HG03460 (cell line): ENCODE measurements at regions not wholly inside any gene's neighbourhood (a gene's known extent, or its start where the extent isn't known, plus 50 kb on each side); places are given as distances from the start of the nearest gene placed in this dataset.

Experiments used
- ATAC-seq: cut with Tn5 transposase; IDR thresholded peaks from one replicate; pipeline ENCODE4 v1.9.1; 2021; ENCODE audit not compliant: unreplicated experiment

GRCh38 chr3:24741506-24741905 lies 246.9 kb upstream of the THRB start:
- ATAC-seq: no peak

- no peak for ATAC-seq
Observed at GRCh38 chr3:24748520-24748919, 253.9 kb upstream of the THRB start.

- no peak for ATAC-seq
Observed at GRCh38 chr3:24751020-24751419, 256.4 kb upstream of the THRB start.

DNA sequence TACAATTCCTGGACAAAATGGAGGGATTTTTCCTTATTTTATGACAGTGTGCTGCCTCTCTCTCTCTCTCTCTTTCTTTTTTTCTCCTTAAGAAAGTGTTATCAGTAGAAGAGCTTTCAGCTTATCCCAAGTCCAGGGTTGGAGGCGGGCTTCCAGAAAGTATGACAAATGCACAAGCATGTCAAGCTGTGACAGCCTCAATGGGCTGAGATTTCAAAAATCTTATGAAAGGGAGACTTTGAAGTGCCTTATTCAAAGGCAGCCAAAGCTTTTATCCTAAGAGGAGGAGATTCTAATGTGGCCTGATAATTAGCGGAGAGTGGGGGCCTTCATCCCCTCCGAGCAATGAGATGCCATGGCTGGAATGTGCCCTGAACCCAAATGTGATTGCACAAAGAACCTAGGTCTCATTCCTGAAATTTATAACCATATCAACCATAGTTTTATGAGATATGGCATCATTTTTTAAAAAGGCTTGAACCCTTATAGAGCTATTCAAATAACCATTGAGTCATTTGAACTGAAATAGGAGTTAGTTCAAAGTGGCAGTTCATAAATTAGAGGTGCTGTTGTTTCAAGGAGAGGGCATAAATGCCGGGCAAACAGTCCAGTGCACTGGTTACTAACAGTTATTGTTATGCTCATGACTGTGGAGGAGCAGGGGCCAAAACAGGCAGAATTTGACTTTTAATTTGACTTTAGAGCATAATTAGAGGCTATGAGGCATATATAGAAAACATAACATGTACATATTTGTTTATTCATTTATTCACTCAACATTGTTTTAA lies 261.6 kb upstream of the THRB start:
- no peak for ATAC-seq

DNA sequence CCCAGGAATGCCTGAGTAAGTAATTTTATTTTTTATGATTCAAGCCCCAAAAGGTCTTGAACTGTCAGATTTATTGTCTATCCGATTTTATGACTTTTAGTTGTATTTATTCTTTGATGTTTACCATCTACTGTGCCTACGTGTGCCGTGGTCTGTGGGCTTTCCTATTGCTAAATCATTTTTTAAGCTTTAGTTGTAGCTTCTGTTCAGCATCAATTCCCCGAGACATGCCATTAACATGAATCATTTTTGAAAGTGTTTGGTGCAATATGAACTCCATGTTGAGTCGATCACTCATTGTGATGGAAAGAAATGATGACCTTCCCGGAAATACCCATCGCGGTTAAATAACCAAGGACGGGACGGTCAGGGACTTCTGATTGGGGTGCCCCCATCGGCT lies 268.7 kb upstream of the THRB start:
- no peak for ATAC-seq

GRCh38 chr3:24764236-24764915 lies 269.7 kb upstream of the THRB start:
- ATAC-seq: no peak

DNA sequence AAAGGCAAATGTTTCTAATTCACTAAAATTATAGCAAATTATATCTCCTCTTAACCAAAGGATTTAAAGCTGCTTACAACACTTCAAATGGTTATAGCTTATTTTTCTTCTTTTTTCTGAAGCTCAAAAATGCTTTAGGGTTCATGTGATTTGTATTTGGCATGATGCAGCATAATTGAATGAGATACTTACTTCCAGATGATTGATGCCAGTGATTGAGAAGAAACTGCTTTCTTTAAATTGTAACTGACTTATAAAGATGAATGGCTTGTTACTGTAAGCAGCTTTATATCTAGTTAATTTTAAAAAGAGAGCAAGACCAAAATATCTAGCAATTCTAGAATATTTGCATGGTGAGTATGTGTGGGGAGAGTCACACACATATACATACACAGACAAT lies 270.7 kb upstream of the THRB start:
- ATAC-seq: no peak

- ATAC-seq: no peak
Observed at GRCh38 chr3:24769918-24770317, 275.3 kb upstream of the THRB start.

DNA sequence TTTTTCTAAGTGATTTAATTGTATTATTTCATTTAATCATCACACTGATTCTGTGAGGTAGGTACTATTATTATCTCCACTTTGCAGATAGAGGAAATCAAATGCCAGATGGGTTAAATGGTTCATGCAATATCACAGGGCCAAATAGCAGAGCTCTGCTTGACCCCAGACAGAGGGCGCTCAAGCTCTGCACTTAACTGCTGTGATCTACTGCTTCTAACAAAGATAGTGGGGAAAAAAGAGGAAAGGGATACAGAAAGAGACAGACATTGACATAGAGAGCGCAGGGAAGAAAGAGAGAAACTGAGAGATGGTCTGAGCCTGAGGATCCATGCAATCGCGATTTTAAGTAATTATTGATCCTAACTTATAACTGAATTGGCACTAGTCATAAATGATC lies 279.1 kb upstream of the THRB start:
- ATAC-seq: peak; percentile 85

GRCh38 chr3:24780991-24781390 lies 286.3 kb upstream of the THRB start:
- no peak for ATAC-seq

DNA sequence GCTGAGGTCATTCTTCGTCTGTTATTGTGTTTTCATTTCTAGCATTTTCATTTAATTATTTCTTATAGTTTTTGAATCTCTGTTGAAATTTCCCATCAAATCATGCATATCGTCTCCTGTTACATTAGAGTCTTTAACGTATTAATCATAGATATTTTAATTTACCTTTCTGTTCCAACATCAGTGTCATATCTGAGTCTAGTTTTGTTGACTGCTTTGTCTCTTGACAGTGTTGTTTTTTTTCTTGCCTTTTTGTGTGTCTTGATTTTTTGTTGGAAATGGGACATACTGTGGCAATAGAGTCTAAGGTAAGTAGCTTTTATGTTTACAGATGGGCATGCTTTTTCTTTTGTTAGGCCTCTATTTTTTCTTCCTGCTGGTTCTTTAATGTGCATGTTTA lies 286.8 kb upstream of the THRB start:
- no peak for ATAC-seq

DNA sequence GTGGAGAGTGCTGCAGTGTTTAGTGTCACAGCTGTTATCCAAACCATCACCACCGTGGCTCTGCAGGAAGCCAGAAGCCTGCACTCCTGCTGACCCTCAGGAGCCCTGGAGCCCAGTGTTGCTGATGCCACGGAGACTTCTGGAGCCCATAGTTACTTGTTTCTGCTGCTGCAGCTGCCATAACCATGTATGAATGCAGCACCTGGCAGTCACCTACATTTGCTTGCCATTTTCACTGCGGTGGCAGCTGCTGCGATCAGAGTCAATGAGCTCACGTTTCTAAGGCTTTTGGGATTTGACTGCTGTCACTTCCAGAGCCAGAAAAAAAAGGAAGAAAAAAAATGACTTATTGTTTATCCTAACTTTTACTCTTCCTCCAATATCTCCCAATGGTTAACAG lies 299.2 kb upstream of the THRB start:
- ATAC-seq: no peak

DNA sequence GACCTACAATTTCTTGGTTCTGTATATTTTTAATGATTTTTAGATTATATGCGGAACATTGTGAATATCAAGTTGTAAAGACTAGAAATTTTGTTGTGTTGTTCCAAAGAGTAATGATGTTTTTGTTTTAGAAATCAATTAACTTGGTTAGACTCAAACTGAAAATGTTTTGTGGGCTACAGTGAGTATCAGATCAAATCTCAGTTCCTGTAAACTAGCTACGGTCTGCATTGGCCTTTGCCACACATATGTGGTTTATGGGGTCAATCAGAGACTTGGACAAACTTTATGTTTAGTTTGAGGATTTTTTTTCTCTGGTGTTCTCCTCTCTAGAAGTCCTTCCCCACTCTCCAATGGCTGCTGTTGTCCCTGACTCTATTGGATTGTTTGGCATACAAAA lies 308.0 kb upstream of the THRB start:
- ATAC-seq: peak; percentile 90

DNA sequence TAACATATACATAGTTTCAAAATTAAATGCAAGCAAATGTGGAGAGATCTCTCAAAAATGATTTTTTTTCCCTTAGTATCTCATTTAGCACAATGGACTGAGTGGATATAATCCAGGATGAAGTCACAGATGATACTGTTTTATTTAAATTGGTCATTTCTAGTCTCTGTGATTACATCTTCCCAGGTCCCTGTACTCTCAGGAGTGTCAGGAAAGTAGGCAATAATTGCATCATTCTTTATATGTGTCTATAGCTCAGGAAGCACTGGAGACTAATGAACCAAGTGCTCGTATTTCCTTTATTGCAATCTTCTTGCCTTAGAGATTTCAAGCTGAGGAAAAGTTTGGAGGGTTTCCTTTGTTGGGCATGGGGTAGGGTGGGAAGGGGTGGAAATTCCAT lies 309.4 kb upstream of the THRB start:
- ATAC-seq: no peak

- no peak for ATAC-seq
Observed at GRCh38 chr3:24810881-24811280, 316.2 kb upstream of the THRB start.

DNA sequence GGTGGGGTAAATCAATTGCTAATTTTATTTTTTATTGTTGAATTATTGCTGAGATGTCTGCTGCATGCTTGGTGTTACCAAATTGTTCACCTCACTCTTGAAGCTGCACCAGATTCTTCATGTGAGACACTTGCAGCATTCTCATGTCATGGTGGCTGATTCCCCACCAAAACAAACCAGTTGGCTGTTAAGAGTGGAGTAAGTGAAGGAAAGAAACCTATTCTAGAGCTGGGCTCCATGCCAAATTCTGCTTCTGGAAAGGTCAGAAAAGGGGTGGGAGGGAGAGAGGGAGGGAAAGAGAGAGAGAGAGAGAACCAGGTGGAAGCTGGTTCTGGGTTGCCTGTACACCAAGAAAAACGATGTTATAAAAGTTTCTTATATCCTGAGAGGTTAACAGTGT lies 317.5 kb upstream of the THRB start:
- ATAC-seq: no peak

- no peak for ATAC-seq
Observed at GRCh38 chr3:24818055-24818454, 323.4 kb upstream of the THRB start.

DNA sequence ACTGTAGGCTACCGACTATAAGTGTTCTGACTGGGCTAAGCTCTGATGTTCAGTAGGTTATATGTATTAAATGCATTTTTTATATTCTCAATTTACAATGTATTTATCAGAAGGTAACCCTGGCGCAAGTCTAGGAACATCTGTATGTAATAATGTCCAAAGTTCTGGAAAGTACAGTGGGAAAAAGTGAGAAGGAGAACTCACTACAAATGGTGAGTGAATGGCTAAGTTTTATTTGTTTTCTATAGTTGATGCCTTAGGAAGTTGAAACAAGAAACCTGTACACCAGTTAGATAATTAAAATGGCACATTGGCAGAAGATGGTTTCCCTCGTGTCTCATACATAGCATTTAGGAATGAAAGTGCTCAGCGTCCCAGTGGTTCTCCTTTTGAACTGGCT lies 333.4 kb upstream of the THRB start:
- no peak for ATAC-seq

DNA sequence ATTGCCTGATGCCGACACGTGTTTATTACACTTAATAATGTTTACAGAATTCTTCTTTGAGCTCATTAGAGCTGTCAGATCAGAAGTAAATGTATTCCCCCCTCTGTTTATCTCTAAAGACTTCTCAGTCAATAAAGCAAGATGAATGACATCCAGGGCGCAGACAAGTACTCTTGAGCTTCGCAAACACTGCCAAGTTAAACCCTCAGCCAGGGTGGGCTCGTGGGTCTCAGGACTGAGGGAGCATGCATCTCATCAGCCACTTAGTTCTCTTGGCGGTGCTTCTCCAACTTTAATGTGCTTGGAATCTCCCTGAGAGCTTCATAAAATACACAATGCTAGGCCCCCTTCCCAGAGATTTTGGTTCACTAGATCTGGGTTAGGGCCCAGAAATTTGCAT lies 333.9 kb upstream of the THRB start:
- no peak for ATAC-seq

- ATAC-seq: no peak
Observed at GRCh38 chr3:24829011-24829581, 334.4 kb upstream of the THRB start.

DNA sequence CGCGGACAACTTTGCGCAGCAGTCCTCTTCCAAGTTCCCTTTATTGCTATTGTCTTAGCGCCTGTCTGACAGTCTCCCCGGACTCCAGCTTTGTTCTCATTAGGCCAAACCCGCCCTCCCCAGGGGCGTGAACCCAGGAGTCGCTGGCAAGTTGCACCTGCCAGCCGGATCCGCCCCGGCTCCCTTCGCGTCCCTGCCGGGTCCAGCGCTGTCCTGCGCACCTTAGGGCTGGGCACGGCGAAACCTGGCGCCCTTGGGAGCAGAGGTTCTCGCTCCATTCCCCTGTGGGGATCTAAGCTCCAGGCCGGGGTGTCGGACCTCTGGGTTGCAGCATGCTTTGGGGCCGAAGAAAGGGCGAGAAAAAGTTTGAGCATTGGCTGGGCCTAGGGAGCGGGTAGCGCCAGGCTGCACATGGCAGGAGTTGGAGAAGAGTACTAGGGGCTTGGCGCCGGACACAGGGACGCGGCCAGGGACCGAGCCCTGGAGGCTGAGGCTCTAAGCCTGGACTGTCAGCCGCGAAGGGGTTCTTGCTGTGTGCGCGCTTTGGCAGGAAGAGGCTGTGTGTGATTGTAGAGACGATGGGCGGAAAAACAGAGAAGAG lies 335.1 kb upstream of the THRB start:
- ATAC-seq: no peak
